22Rv1 (cell line): ENCODE measurements at regions not wholly inside any gene's neighbourhood (a gene's known extent, or its start where the extent isn't known, plus 50 kb on each side); places are given as distances from the start of the nearest gene placed in this dataset.

Experiments
- CTCF ChIP-seq: fragments of 450-650 bp; IDR thresholded peaks from 2 replicates; pipeline ENCODE4 v1.5.1; 2017; ENCODE audit warnings: mild to moderate bottlenecking
- ZFX ChIP-seq: fragments of 450-650 bp; IDR thresholded peaks from 2 replicates; pipeline ENCODE4 v1.6.1; 2017; ENCODE audit warnings: antibody characterized with exemption, borderline replicate concordance

- TF ChIP-seq CTCF (no peak), ZFX (no peak)
Observed at GRCh38 chr6:92700411-92700810, 718.9 kb downstream of the EPHA7 start.
